HG03039 (cell line): ENCODE measurements at regions not wholly inside any gene's neighbourhood (a gene's known extent, or its start where the extent isn't known, plus 50 kb on each side); places are given as distances from the start of the nearest gene placed in this dataset.

ENCODE experiments used
- ATAC-seq: cut with Tn5 transposase; IDR thresholded peaks from one replicate; pipeline ENCODE4 v1.9.1; 2021; ENCODE audit warnings: mild to moderate bottlenecking, moderate library complexity; ENCODE audit not compliant: unreplicated experiment

- no peak for ATAC-seq
Observed at GRCh38 chr4:126702747-126703146, 930.0 kb upstream of the INTU start.

- ATAC-seq: no peak
Observed at GRCh38 chr4:126705266-126705665, 927.5 kb upstream of the INTU start.

GRCh38 chr4:126708716-126709115 is 924.0 kb upstream of the INTU start:
- ATAC-seq: no peak

GRCh38 chr4:126710935-126711334 is 921.8 kb upstream of the INTU start:
- ATAC-seq: no peak

DNA sequence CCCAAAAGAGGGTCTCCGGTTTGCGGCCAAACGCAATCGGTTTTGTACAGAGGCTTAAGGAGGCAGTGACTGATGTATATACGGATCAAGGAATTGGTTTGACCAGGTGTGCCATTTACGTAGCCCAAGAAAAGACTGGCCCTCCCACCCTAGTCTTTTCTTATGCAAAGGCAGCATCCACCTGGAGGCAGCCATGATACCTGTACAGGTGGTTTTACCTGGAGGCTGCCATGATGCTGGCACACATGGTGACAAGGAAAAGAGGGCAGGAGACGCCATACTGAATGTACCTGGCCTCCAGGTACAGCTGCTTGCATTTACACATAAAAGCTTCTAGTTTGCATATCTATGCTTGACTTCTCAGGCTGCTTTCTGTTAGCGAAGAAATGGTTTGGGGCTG is 917.7 kb upstream of the INTU start:
- ATAC-seq: no peak

- ATAC-seq: no peak
Observed at GRCh38 chr4:126715681-126716080, 917.1 kb upstream of the INTU start.

GRCh38 chr4:126718136-126718535 is 914.6 kb upstream of the INTU start:
- ATAC-seq: no peak

DNA sequence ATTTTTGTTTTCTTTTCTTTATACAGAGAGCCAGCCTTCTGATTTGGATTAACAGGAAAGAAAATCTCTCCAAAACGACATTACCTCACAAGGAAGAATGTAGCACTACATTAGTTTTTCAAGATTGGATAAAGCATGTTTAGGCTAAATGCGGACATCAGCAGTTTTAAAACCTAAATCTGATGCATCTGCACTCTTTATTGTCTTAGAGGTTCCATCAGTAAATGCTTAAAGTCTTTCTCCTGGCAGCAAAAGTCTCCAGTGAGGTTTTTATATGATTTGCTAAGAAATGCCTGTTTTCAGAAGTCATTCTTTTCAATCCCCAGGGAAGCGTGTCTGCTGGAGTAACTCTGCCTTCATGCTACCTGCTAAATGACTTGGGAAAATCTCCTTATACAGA is 912.9 kb upstream of the INTU start:
- ATAC-seq: no peak

GRCh38 chr4:126725906-126726305 is 906.9 kb upstream of the INTU start:
- no peak for ATAC-seq

DNA sequence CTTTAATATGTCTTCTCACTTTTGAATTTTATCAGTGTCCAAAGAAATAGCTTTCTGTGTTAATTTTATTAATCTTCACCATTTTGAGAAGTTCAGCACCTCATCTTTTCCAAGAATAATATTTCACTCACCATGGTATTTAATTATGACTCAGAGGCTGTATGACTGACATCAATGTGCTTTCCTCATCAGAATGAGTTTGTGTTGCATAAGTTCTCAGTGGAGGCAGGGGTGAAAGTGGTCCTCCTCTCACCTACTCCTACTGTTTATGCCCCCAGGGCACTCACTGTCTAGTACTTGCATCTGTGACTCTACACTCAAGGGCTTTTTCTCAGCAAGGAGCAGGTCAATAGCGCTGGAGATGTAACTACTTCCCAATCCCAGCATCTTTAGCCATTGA is 905.3 kb upstream of the INTU start:
- no peak for ATAC-seq

DNA sequence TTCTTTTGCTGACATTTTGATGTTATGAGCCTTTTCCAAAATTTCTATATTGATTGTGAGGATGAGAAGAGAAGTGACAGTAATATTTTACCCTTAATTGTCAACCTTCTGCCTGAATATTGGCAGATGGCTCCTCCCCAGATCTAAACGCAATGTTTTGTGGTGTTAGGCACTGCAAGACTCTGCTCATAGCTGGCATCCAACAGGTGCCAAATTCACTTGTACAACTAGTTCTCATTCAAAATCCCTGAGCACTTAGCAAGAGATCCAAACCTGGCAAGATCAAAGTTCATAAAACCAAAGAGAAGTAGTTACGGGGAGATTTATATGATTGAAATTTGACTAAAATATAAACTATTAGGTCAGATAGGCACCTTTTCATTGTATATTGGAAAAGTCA is 901.7 kb upstream of the INTU start:
- ATAC-seq: no peak

GRCh38 chr4:126733301-126733700 is 899.5 kb upstream of the INTU start:
- ATAC-seq: no peak

- no peak for ATAC-seq
Observed at GRCh38 chr4:126734465-126734864, 898.3 kb upstream of the INTU start.

- ATAC-seq: no peak
Observed at GRCh38 chr4:126735294-126736132, 897.2 kb upstream of the INTU start.

GRCh38 chr4:126736133-126736518 is 896.6 kb upstream of the INTU start:
- ATAC-seq: no peak

DNA sequence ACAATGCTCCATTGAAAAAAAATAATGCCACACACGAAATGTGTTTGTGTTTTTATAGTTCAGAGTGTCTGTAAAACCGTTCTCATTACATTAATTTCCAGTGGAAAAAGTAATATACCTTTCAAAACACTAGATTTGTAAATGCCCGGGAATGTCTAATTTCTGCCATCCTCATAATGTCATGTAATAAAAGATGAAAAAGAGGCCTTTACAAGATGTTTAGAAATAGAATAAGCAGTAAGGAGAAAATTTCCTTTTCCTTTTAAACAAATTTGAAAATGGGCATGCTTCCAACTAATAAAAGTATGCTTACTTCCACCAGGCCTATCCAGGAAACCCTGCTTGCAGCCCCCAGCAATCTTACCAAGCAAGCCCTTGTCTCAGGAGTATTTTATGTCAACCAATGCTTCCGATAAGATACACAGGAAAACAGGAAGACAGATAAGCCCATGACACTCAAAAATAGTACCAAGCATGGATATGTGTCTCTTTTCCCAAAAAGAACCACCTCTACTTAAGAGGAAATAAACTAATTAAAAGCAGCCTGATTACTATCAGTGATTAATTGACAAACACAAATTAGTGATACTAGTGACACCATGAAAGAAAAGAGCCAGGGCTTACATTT is 894.7 kb upstream of the INTU start:
- ATAC-seq: no peak

DNA sequence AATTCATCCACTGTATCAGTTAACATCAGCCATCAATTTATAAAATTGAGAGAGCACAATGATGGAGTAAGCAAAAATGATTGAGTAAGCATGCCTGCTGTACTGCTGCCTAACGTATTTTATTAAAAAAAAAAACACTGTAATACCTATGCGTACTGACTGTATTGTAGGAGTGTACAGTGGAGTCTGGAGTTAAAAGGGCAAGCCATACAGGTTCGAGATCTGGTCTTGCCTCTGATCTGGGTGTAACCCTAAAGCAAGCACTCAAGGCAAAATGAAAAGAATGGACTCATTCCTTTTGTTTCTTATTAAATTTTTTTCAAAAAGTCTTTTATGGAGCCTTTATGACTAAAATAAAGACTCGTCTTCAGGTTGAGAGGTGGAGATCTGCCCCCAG is 894.2 kb upstream of the INTU start:
- ATAC-seq: no peak

GRCh38 chr4:126738926-126739325 is 893.8 kb upstream of the INTU start:
- no peak for ATAC-seq

GRCh38 chr4:126740687-126741086 is 892.1 kb upstream of the INTU start:
- no peak for ATAC-seq

DNA sequence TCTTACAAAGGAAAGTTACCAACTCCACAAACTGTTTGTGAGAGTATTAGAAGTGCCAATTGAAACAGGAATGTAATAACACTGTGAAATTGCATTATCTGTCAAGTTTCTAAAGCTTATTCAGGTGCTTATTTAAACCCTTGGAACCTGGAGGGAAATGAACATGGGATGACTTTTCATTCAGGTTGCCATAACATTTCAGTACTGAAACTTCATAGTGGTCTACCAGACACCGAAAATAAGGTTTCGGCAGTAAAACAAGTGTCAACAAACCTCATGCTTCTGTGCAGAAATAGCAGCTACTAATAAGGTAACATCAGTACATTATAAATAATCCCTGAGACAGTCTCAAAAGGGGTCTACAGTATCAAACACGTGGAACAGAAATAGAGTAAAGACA is 890.7 kb upstream of the INTU start:
- ATAC-seq: no peak

DNA sequence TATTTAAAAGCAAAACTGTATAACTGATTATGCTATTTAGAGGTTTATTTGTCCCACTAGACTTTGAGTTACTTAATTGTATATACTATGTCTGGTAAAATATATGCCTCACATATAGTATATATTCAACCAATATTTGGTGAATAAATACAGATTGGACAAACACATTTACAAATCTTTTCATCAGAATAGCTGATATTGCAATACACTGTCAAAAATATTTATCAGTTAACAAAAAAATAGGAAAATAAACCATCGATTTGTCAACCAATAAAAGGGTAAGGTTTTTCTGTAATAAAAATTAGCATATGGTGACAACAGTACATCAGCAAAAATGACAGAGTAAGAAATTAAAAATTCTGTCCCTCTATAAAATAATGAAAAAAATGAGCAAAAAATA is 889.9 kb upstream of the INTU start:
- no peak for ATAC-seq

DNA sequence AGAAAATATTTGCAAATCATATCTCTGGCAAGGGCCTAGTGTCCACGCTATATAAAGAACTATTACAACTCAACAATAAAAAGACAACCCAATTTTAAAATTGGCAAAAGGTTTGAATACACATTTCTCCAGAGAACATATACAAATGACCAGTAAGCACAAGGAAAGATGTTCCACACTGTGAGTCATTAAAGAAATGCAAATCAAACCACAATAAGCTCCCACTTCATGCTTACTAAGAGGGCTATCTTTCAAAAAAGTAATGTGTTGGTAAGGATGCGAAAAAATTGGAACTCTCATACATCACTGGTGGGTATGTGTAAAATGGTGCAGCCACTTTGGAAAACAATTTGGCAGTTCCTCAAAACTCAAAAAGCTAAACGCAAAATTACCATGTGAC is 884.0 kb upstream of the INTU start:
- ATAC-seq: no peak

DNA sequence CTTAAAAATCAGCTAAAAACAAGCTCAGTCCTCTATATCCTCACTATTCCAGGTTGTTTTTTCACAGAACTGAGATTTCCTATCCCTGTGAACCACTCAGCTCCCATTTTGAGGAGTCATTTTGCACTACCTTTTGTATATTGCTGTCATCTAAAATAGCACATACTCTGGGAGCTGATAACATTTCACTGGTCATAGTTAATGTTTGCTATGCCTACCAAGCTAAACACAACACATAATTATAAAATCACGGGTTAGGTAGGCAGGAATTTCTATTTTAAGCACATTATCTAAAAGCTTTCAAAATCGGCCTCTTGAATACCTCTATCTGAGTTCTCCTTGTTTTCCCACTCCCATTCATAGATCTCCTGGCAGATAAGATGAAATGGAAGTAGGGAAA is 882.0 kb upstream of the INTU start:
- no peak for ATAC-seq
